Panc1 (cell line): ENCODE measurements at regions not wholly inside any gene's neighbourhood (a gene's known extent, or its start where the extent isn't known, plus 50 kb on each side); places are given as distances from the start of the nearest gene placed in this dataset.

Experiments used
- TCF7L2 ChIP-seq: IDR thresholded peaks from 2 replicates; pipeline ENCODE4 v1.6.1; 2011; ENCODE audit warnings: mild to moderate bottlenecking, low read depth, low read length, inconsistent platforms
- TF ChIP-seq, protein P1 (sequence below): fragments of 450-650 bp; IDR thresholded peaks from 2 replicates; pipeline ENCODE4 v1.5.1; 2017; ENCODE audit warnings: mild to moderate bottlenecking
- TF ChIP-seq, protein P2 (sequence below), 2 experiments: IDR thresholded peaks; 2 replicates each; pipeline ENCODE4 v1.6.1; 2011 to 2012; ENCODE audit warnings: low read depth in 2 of 2, control low read depth in 1 of 2, low read length in 1 of 2, mild to moderate bottlenecking in 1 of 2, moderate library complexity in 1 of 2; ENCODE audit not compliant: insufficient read depth in 1 of 2

DNA sequence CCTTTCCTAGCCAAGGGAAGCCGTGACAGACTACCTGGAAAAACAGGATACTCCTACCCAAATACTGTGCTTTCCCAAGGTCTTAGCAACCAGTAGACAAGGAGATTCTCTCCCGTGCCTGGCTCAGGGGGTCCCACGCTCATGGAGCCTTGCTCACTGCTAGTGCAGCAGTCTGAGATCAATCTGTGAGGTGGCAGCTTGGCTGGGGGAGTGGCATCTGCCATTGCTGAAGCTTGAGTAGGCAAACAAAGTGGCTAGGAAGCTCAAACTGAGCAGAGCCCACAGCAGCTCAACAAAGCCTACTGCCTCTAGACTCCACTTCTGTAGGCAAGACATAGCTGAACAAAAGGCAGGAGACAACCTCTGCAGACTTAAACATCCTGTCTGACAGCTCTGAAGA lies 177.1 kb downstream of the PARM1 start:
- TF ChIP-seq, protein P1, sequence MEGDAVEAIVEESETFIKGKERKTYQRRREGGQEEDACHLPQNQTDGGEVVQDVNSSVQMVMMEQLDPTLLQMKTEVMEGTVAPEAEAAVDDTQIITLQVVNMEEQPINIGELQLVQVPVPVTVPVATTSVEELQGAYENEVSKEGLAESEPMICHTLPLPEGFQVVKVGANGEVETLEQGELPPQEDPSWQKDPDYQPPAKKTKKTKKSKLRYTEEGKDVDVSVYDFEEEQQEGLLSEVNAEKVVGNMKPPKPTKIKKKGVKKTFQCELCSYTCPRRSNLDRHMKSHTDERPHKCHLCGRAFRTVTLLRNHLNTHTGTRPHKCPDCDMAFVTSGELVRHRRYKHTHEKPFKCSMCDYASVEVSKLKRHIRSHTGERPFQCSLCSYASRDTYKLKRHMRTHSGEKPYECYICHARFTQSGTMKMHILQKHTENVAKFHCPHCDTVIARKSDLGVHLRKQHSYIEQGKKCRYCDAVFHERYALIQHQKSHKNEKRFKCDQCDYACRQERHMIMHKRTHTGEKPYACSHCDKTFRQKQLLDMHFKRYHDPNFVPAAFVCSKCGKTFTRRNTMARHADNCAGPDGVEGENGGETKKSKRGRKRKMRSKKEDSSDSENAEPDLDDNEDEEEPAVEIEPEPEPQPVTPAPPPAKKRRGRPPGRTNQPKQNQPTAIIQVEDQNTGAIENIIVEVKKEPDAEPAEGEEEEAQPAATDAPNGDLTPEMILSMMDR = no peak
- TF ChIP-seq TCF7L2 = no peak
- TF ChIP-seq, protein P2, sequence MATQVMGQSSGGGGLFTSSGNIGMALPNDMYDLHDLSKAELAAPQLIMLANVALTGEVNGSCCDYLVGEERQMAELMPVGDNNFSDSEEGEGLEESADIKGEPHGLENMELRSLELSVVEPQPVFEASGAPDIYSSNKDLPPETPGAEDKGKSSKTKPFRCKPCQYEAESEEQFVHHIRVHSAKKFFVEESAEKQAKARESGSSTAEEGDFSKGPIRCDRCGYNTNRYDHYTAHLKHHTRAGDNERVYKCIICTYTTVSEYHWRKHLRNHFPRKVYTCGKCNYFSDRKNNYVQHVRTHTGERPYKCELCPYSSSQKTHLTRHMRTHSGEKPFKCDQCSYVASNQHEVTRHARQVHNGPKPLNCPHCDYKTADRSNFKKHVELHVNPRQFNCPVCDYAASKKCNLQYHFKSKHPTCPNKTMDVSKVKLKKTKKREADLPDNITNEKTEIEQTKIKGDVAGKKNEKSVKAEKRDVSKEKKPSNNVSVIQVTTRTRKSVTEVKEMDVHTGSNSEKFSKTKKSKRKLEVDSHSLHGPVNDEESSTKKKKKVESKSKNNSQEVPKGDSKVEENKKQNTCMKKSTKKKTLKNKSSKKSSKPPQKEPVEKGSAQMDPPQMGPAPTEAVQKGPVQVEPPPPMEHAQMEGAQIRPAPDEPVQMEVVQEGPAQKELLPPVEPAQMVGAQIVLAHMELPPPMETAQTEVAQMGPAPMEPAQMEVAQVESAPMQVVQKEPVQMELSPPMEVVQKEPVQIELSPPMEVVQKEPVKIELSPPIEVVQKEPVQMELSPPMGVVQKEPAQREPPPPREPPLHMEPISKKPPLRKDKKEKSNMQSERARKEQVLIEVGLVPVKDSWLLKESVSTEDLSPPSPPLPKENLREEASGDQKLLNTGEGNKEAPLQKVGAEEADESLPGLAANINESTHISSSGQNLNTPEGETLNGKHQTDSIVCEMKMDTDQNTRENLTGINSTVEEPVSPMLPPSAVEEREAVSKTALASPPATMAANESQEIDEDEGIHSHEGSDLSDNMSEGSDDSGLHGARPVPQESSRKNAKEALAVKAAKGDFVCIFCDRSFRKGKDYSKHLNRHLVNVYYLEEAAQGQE (IDR thresholded peaks at IDR 0.05; ENCODE audit: insufficient read depth in 1 of 2, low read depth in 2 of 2, low read length in 1 of 2) = no peak
